Limb (tissue), 2 donors: ENCODE measurements at regions not wholly inside any gene's neighbourhood (a gene's known extent, or its start where the extent isn't known, plus 50 kb on each side); places are given as distances from the start of the nearest gene placed in this dataset.
"Not testable (repeated sequence)": the region's sequence is repeated elsewhere in the genome, so short reads cannot be mapped to it uniquely, and the experiment has no call there.

ENCODE experiments used
- DNase-seq, 2 donors: peaks; one replicate each; pipeline ENCODE4 v3.0.0-alpha.2; 2016; ENCODE audit errors: extremely low spot score in 2 of 2

GRCh38 chr5:9858043-9858442 lies 227.9 kb upstream of the TAS2R1 start:
- DNase-seq: no peak

GRCh38 chr5:9853309-9853708 lies 223.2 kb upstream of the TAS2R1 start:
- no peak for DNase-seq

- DNase-seq: no peak
Observed at GRCh38 chr5:9852671-9853070, 222.5 kb upstream of the TAS2R1 start.

GRCh38 chr5:9851458-9851857 lies 221.3 kb upstream of the TAS2R1 start:
- no peak for DNase-seq

GRCh38 chr5:9850456-9850855 lies 220.3 kb upstream of the TAS2R1 start:
- no peak for DNase-seq

- DNase-seq: no peak
Observed at GRCh38 chr5:9847631-9848030, 217.5 kb upstream of the TAS2R1 start.

- DNase-seq: no peak
Observed at GRCh38 chr5:9845185-9845584, 215.0 kb upstream of the TAS2R1 start.

- no peak for DNase-seq
Observed at GRCh38 chr5:9841516-9842170, 211.5 kb upstream of the TAS2R1 start.

- peak; percentile 39 to 52 for DNase-seq
Observed at GRCh38 chr5:9838916-9839315, 208.8 kb upstream of the TAS2R1 start.

GRCh38 chr5:9834871-9835770 lies 205.0 kb upstream of the TAS2R1 start:
- no peak for DNase-seq

- no peak for DNase-seq
Observed at GRCh38 chr5:9833871-9834270, 203.7 kb upstream of the TAS2R1 start.

- no peak for DNase-seq
Observed at GRCh38 chr5:9832921-9833320, 202.8 kb upstream of the TAS2R1 start.

GRCh38 chr5:9831823-9832222 lies 201.7 kb upstream of the TAS2R1 start:
- no peak for DNase-seq

- no peak for DNase-seq
Observed at GRCh38 chr5:9830184-9830583, 200.0 kb upstream of the TAS2R1 start.

- DNase-seq: no peak
Observed at GRCh38 chr5:9829621-9830020, 199.5 kb upstream of the TAS2R1 start.

GRCh38 chr5:9820691-9821449 lies 190.7 kb upstream of the TAS2R1 start:
- peak in 1 of 2 donors; percentile 59 for DNase-seq

GRCh38 chr5:9818340-9818845 lies 188.2 kb upstream of the TAS2R1 start:
- DNase-seq: no peak

- DNase-seq: no peak
Observed at GRCh38 chr5:9817819-9818218, 187.7 kb upstream of the TAS2R1 start.

GRCh38 chr5:9815051-9815450 lies 184.9 kb upstream of the TAS2R1 start:
- no peak for DNase-seq

- DNase-seq: no peak
Observed at GRCh38 chr5:9813305-9813704, 183.2 kb upstream of the TAS2R1 start.

GRCh38 chr5:9807366-9807765 lies 177.2 kb upstream of the TAS2R1 start:
- DNase-seq: not testable (repeated sequence)

- DNase-seq: no peak
Observed at GRCh38 chr5:9801908-9802307, 171.8 kb upstream of the TAS2R1 start.
